ENCODE measurements at regions not wholly inside any gene's neighbourhood (a gene's known extent, or its start where the extent isn't known, plus 50 kb on each side); places are given as distances from the start of the nearest gene placed in this dataset.
"Not testable (repeated sequence)": the region's sequence is repeated elsewhere in the genome, so short reads cannot be mapped to it uniquely, and the experiment has no call there.

GRCh38 chr10:28996345-28996744 is 292.5 kb upstream of the LYZL1 start:
- DNase-seq: no peak

DNA sequence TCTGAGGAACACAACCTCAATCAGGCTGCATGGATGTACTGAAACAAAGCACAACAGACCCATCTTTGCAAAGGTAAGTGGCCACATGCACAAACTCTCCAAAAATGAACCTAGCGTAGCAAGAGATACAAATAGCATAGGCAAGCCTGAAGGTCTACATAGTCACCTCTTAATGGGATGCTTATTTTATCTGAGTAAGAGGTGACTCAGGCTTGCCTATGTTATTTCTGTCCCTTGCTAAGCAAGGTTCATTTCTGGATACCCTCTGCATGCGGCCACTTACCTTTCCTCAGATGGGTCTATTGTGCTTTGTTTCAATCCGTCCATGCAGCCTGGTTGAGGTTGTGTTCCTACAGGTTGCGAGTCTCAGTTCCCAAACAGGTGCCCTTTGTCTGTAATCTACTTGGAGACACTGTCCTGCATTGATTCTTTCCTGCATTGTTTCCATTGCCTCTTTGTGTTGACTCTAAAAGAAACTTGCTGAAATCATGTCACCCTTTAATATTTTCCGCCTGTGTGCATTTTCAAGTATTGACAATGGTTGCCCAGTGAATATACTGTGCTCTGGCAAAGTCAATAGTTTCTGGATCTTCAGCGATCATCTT is 291.8 kb upstream of the LYZL1 start:
- DNase-seq: no peak

GRCh38 chr10:28997734-28998133 is 291.1 kb upstream of the LYZL1 start:
- DNase-seq: no peak

DNA sequence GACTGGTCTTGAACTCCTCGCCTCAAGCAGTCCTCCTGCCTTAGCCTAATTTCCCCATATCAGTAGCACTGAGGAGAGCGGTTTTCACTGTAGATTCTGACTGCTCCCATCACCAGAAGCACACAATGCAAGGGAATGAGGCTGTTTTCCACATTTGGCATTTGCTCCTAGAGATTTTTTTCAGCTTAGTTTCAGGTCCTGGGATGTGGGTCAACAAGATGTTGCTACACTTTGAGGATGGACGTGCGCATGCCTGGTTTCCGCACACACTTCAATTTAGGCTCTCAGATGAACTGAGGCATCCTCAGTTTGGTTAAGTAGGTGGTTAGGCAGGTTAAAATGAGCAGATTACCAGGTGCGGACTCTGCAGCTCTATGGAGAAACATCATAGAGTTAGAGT is 287.1 kb upstream of the LYZL1 start:
- no peak for DNase-seq

GRCh38 chr10:29003014-29003413 is 285.9 kb upstream of the LYZL1 start:
- DNase-seq: not testable (repeated sequence)

DNA sequence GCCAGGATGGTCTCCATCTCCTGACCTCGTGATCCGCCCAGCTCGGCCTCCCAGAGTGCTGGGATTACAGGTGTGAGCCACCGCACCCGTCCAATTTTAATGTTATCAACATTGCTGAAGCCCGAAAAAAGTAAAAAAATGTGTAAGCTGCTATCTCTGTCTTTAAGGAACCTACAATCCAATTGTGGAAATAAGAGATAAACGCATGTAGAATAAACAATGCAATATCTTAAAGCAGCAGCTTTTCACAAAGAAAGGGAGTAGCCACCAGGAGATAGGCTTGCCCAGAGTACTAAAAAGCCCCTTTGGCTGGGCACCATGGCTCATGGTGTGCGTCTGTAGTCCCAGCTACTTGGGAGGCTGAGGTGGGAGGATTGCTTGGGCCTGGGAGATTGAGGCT is 282.9 kb upstream of the LYZL1 start:
- DNase-seq: no peak

GRCh38 chr10:29007370-29007747 is 281.5 kb upstream of the LYZL1 start:
- no peak for DNase-seq

GRCh38 chr10:29007748-29008610 is 280.9 kb upstream of the LYZL1 start:
- peak; percentile 38 for DNase-seq

GRCh38 chr10:29009464-29009863 is 279.4 kb upstream of the LYZL1 start:
- no peak for DNase-seq

- DNase-seq: no peak
These were observed 277.4 kb upstream of the LYZL1 start for GRCh38 chr10:29011516-29011915.

DNA sequence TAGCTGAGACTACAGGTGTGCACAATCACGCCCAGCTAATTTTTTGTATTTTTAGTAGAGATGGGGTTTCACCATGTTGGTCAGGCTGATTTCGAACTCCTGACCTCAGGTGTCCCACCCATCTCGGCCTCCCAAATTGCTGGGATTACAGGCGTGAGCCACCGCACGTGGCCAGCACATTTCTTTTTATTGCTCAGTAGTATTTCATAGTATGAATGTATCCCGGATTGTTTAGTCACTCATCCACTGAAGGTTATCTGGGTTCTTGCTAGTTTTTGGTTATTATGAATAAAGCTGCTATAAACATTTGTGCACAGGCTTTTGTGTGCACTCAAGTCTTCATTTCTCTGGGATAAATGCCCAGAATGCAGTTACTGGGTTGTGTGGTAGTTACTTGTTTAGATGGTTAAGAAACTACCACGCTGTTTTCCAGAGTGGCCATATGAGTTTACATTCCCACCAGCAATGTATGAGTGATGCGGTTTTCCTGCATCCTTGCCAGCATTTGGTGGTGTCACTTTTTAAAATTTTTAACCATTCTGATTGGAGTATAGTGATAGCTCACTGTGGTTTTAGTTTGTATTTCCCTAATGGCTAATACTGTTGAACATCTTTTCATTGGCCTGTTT is 275.8 kb upstream of the LYZL1 start:
- no peak for DNase-seq

GRCh38 chr10:29021591-29021990 is 267.3 kb upstream of the LYZL1 start:
- DNase-seq: no peak

- peak; percentile 86 for DNase-seq
These were observed 266.4 kb upstream of the LYZL1 start for GRCh38 chr10:29022513-29022912.

GRCh38 chr10:29023678-29024077 is 265.2 kb upstream of the LYZL1 start:
- DNase-seq: no peak

GRCh38 chr10:29026065-29026797 is 262.6 kb upstream of the LYZL1 start:
- no peak for DNase-seq

DNA sequence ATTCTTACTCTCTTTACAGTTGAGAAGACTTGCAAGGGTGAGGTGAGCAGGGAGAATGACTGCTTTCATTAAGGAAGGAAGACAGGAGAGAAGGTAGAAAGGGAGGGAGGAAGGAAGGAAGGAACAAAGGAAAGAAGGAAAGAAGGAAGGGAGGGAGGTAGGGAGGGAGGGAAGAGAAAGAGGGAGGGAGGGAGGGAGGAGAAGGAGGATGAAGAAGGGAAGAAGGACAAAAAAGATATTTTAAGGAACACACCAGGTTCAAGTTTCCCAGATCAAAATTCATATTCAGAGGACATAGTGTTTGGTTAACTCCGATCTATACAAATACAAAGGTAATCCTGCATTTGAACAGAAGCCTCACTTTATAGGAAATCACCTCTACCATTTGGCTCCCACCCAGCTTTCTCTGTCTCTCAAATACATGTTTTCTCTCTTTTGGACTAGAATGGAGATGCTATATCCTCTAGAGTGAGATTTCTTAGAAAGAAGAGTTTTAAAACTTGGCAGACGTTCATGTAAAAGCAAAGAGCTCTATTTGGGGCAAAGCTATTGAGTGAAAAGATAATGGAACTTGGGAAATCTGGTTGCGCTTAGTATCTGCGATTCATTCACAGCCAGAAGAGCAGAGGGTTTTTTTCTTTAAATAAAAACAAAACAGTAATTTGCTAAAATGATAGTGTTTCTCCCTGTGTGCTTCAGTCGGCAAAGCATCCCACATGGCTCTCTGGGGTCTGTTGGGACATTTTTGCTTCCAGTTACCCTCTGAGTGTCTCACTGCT is 261.9 kb upstream of the LYZL1 start:
- DNase-seq: no peak

- no peak for DNase-seq
These were observed 260.4 kb upstream of the LYZL1 start for GRCh38 chr10:29028486-29028885.

- DNase-seq: no peak
These were observed 258.0 kb upstream of the LYZL1 start for GRCh38 chr10:29030900-29031299.

GRCh38 chr10:29032169-29032568 is 256.7 kb upstream of the LYZL1 start:
- no peak for DNase-seq

- DNase-seq: no peak
These were observed 255.4 kb upstream of the LYZL1 start for GRCh38 chr10:29033311-29033940.

DNA sequence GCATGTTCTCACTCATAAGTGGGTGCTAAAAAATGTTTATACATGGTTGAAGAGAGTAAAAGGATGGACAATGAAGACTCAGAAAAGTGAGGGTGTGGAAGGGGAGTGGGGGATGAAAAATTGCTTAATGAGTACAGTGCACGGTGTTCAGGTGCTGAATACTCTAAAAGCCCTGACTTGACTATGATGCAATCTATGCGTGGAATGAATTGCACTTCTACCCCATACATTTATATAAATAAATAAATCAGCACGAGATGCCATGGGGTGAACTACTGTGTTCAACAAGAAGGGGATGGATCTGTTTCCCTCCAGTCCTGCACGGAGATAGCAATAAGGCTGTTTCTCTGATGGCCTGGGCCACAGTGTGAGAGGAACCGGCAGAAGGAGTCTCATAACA is 254.3 kb upstream of the LYZL1 start:
- DNase-seq: no peak

DNA sequence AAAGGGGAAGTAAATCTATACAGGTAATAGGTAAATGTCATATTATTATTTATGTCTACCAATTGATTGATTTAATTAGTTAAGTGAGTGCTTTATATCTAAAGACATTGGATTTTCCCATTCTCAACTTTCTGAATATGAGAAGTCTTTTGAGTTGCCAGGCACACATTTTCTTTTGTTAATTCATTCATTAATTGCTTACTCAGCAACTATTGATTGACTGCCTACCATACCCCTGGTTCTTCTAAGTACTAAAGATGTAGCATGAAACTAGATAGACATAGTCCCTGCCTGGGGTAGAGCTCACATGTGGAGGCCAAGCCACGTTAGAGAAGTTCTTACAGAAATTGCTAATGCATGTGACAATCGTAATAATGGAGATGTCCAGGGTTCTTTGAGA is 253.1 kb upstream of the LYZL1 start:
- DNase-seq: no peak
